ENCODE measurements at regions not wholly inside any gene's neighbourhood (a gene's known extent, or its start where the extent isn't known, plus 50 kb on each side); places are given as distances from the start of the nearest gene placed in this dataset.

- DNase-seq (ENCODE audit: low read depth), result no peak
- no peak for TF ChIP-seq CTCF (IDR thresholded peaks at IDR 0.05; ENCODE audit: control insufficient read depth, extremely low read depth, insufficient read depth)
- no peak overlapping the region for H3K4me3 ChIP-seq (ENCODE audit: low read depth, low read length)
Measured at GRCh38 chrY:17067307-17067706, 812.7 kb downstream of the CDY2B start.

- DNase-seq (ENCODE audit: low read depth), result no peak
- TF ChIP-seq CTCF (IDR thresholded peaks at IDR 0.05; ENCODE audit: control insufficient read depth, extremely low read depth, insufficient read depth), result no peak
- H3K4me3 ChIP-seq (ENCODE audit: low read depth, low read length), result no peak overlapping the region
Measured at GRCh38 chrY:17053041-17053440, 827.0 kb downstream of the CDY2B start.

DNA sequence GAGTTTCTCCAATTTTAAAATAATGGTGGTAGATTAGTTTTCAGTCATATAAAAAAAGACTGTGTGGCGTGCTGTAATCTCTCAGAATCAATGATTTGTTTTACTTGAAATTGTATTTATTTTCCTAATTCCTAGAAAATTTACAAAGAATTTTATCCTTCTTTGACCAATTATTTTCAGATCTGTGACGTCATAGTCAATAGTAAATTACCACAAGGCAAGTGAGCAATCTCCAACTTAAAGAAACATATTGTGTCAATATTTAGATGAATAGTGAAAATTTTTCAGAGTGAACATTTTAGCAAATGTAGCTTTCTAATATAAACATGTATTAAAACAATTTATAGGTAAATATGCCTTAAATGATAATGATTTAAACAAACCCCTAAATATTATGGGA, 829.6 kb downstream of the CDY2B start:
- no peak overlapping the region for H3K4me3 ChIP-seq (ENCODE audit: low read depth, low read length)
- DNase-seq (ENCODE audit: low read depth), result no peak
- no peak for TF ChIP-seq CTCF (IDR thresholded peaks at IDR 0.05; ENCODE audit: control insufficient read depth, extremely low read depth, insufficient read depth)

DNA sequence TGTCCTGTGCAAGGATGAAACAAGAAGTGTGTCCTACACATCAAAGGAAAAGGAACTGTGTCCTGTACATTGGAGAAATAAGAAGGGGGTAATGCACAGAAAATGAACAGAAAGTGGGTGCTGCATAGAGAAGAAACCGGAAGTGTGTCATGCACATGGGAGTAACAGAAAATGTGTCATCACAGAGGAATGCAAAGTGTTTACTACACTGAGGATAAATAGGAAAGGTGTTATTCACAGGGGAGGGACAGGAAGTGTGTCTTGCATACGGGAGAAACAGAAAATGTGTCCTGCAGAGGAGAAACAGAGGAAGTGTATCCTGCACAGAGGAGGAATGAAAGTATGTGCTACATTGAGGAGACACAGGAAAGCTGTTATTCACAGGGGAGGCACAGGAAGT, 834.9 kb downstream of the CDY2B start:
- no peak for TF ChIP-seq CTCF (IDR thresholded peaks at IDR 0.05; ENCODE audit: control insufficient read depth, extremely low read depth, insufficient read depth)
- DNase-seq (ENCODE audit: low read depth), result no peak
- no peak overlapping the region for H3K4me3 ChIP-seq (ENCODE audit: low read depth, low read length)

DNA sequence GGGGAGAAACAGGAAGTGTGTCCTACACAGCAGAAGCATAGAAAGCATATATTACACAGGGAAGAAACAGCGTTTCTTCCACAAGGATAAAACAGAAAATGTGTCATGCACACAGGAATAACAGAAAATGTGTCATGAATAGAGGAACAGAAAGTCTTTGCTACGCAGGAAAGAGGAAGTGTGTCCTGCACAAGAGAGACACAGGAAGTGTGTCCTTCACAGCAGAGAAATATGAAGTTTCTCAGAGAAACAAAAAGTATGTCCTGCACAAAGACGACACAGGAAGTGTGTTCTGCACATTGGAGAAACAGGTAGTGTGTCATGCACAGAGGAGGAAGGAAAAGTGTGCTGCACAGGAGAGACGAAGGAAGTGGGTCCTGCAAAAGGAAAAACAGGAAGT, 835.3 kb downstream of the CDY2B start:
- no peak for DNase-seq (ENCODE audit: low read depth)
- no peak overlapping the region for H3K4me3 ChIP-seq (ENCODE audit: low read depth, low read length)
- TF ChIP-seq CTCF (IDR thresholded peaks at IDR 0.05; ENCODE audit: control insufficient read depth, extremely low read depth, insufficient read depth), result no peak

- TF ChIP-seq CTCF (IDR thresholded peaks at IDR 0.05; ENCODE audit: control insufficient read depth, extremely low read depth, insufficient read depth), result no peak
- no peak overlapping the region for H3K4me3 ChIP-seq (ENCODE audit: low read depth, low read length)
- DNase-seq (ENCODE audit: low read depth), result no peak
Measured at GRCh38 chrY:17044272-17044671, 835.7 kb downstream of the CDY2B start.

DNA sequence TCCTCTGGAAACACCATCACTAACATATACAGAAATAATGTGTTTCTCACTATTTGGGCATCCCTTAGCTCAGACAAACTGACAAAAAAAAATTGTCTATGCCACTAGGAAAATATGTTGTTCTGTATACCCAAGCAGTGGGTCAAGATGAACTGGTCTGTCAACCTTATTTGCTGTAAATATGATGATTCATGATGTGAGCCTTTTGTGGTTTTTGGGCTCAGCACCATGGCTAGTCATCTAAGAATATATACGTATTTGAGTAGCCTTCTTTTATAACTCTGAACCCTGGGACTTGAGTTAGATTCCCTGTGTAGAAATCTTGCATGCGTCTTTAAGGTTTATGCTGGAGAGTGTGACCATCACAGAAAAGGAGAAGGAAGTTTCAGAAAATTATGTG, 841.6 kb downstream of the CDY2B start:
- TF ChIP-seq CTCF (IDR thresholded peaks at IDR 0.05; ENCODE audit: control insufficient read depth, extremely low read depth, insufficient read depth), result no peak
- no peak overlapping the region for H3K4me3 ChIP-seq (ENCODE audit: low read depth, low read length)
- DNase-seq (ENCODE audit: low read depth), result no peak
